ENCODE measurements at regions not wholly inside any gene's neighbourhood (a gene's known extent, or its start where the extent isn't known, plus 50 kb on each side); places are given as distances from the start of the nearest gene placed in this dataset.

- Histone ChIP-seq H3K4me1 (replicated peaks in 1 of 4; ENCODE audit: control insufficient read depth in 3 of 4, insufficient read depth in 4 of 4, low read length in 3 of 4) (no peaks in the 10 kb centered on the region), H3K36me3 (ENCODE audit: control insufficient read depth in 2 of 4, insufficient read depth in 4 of 4, low read length in 3 of 4) (no peaks in the 10 kb centered on the region), H3K9ac (replicated peaks in 1 of 4; ENCODE audit: extremely low read depth in 1 of 4, low read depth in 3 of 4, low read length in 3 of 4) (no peak overlapping the region), H3K56ac (replicated peaks; ENCODE audit: insufficient read length, low read depth, low read length) (no peak overlapping the region), H3K18ac (ENCODE audit: extremely low read depth, low read length) (no peak overlapping the region), H2BK20ac (ENCODE audit: low read length) (no peak overlapping the region), H3K27ac (ENCODE audit: low read depth, low read length) (no peak overlapping the region), H3K27me3 (replicated peaks in 1 of 4; ENCODE audit: control insufficient read depth in 3 of 4, extremely low read depth in 1 of 4, insufficient read depth in 3 of 4, low read length in 3 of 4) (no peaks in the 10 kb centered on the region), H2BK15ac (ENCODE audit: low read length) (no peak overlapping the region), H4K5ac (ENCODE audit: insufficient read length, low read depth, low read length) (no peak overlapping the region), H3K9me3 (ENCODE audit: insufficient read depth in 2 of 2, low read depth in 1 of 2, low read length in 1 of 2) (no peaks in the 10 kb centered on the region), H3K79me2 (ENCODE audit: control insufficient read depth in 1 of 2, insufficient read depth in 2 of 2, low read length in 2 of 2) (no peaks in the 10 kb centered on the region), H3K4me2 (ENCODE audit: insufficient read depth in 1 of 2, low read depth in 2 of 2, low read length in 2 of 2) (no peak overlapping the region), H3K14ac (ENCODE audit: insufficient read length) (no peak overlapping the region), H3K4ac (replicated peaks; ENCODE audit: insufficient read length, low read depth, low read length) (no peak overlapping the region), H3K4me3 (ENCODE audit: extremely low read depth in 1 of 4, insufficient read depth in 2 of 4, low read depth in 3 of 4, low read length in 4 of 4) (no peak overlapping the region), H3K23ac (ENCODE audit: insufficient read length) (no peak overlapping the region), H3K79me1 (ENCODE audit: low read depth, low read length) (no peaks in the 10 kb centered on the region), H2AFZ (ENCODE audit: low read length) (no peak overlapping the region), H2AK5ac (ENCODE audit: low read depth, low read length) (no peak overlapping the region), H3K23me2 (ENCODE audit: low read depth, low read length) (no peaks in the 10 kb centered on the region), H4K91ac (replicated peaks; ENCODE audit: insufficient read length, low read length) (no peak overlapping the region), H4K8ac (ENCODE audit: extremely low read depth, insufficient read depth, low read length) (no peak overlapping the region), H4K20me1 (replicated peaks in 1 of 2; ENCODE audit: control insufficient read depth in 1 of 2, insufficient read depth in 2 of 2, low read length in 2 of 2) (no peaks in the 10 kb centered on the region), H2BK120ac (replicated peaks; ENCODE audit: low read depth, low read length) (no peak overlapping the region), H2BK12ac (ENCODE audit: low read depth, low read length) (no peak overlapping the region), H2BK5ac (ENCODE audit: low read depth, low read length) (no peak overlapping the region)
- ChIA-PET POLR2A (ENCODE audit: partially characterized antibody) (no interaction called here), CTCF (ENCODE audit: partially characterized antibody) (interaction anchor here (0.7 kb wide), 1 partner anchor 496 kb away, joined by 3 read pairs; no protein-coding TSS in a partner anchor)
- 83% methylated on average over 1 of the region's 1 CpG; no CpG with 5 or more reads in 1 of the 2 experiments for WGBS, 2 experiments (ENCODE audit: extremely low coverage in 1 of 2, insufficient coverage in 1 of 2, insufficient read length in 1 of 2, insufficient replicate concordance in 2 of 2, low coverage in 1 of 2, low lambda C conversion rate in 2 of 2, missing lambda C conversion rate in 1 of 2)
- FAIRE-seq (no peak), DNase-seq (ENCODE audit: low read depth in 1 of 2, low spot score in 2 of 2) (no peak)
- TF ChIP-seq TBP (IDR thresholded peaks at IDR 0.05; ENCODE audit: low read depth, low read length) (no peak), ATF3 (IDR thresholded peaks at IDR 0.05; ENCODE audit: insufficient read depth, low read depth, low read length) (no peak), GABPA (IDR thresholded peaks at IDR 0.05; ENCODE audit: borderline replicate concordance, insufficient read depth, low read length) (no peak), HDAC6 (IDR thresholded peaks at IDR 0.05; ENCODE audit: low read depth, low read length) (no peak), E2F6 (IDR thresholded peaks at IDR 0.05) (no peak), JUN (IDR thresholded peaks at IDR 0.05; ENCODE audit: low read depth, low read length) (no peak), CBX5 (IDR thresholded peaks at IDR 0.05; ENCODE audit: low read depth, low read length) (no peak), POLR2A (IDR thresholded peaks at IDR 0.05; ENCODE audit: control extremely low read depth in 1 of 2, low read depth in 2 of 2, low read length in 2 of 2) (no peak), CTCF (IDR thresholded peaks at IDR 0.05; ENCODE audit: control extremely low read depth in 1 of 3, insufficient read depth in 1 of 3, low read depth in 1 of 3, low read length in 3 of 3) (no peak), RBBP5 (IDR thresholded peaks at IDR 0.05; ENCODE audit: borderline replicate concordance, low read depth, low read length) (no peak), PHF8 (conservative IDR thresholded peaks at IDR 0.05; ENCODE audit: low read depth, low read length) (no peak), SIX5 (IDR thresholded peaks at IDR 0.05; ENCODE audit: low read depth, low read length) (no peak)
Measured at GRCh38 chr7:115844857-115845256, 185.7 kb downstream of the TFEC start.
